Endodermal cell (in vitro differentiated cells): ENCODE measurements at regions not wholly inside any gene's neighbourhood (a gene's known extent, or its start where the extent isn't known, plus 50 kb on each side); places are given as distances from the start of the nearest gene placed in this dataset.
"Not testable (repeated sequence)": the region's sequence is repeated elsewhere in the genome, so short reads cannot be mapped to it uniquely, and the experiment has no call there.

Experiments
- DNase-seq: peaks from one replicate; pipeline ENCODE4 v3.0.0-alpha.2; 2017
- H3K27ac ChIP-seq: 2 replicates; pipeline ENCODE4 v1.5.1; 2013; ENCODE audit warnings: mild to moderate bottlenecking, low read depth, low read length, moderate library complexity
- H3K27me3 ChIP-seq: 2 replicates; pipeline ENCODE4 v1.6.1; 2013; ENCODE audit warnings: mild to moderate bottlenecking, low read length, moderate library complexity; ENCODE audit not compliant: insufficient read depth, control insufficient read depth, poor library complexity, severe bottlenecking
- H3K36me3 ChIP-seq: 2 replicates; pipeline ENCODE4 v1.7.0; 2013; ENCODE audit warnings: mild to moderate bottlenecking, low read length, moderate library complexity; ENCODE audit not compliant: control insufficient read depth, insufficient read depth
- H3K4me1 ChIP-seq: one replicate; pipeline ENCODE4 v1.7.0; 2013; ENCODE audit warnings: low read length; ENCODE audit not compliant: control insufficient read depth, insufficient read depth
- H3K4me3 ChIP-seq: 2 replicates; pipeline ENCODE4 v1.5.1; 2013; ENCODE audit warnings: mild to moderate bottlenecking, low read length, moderate library complexity
- H3K9ac ChIP-seq: 2 replicates; pipeline ENCODE4 v1.6.1; 2013; ENCODE audit warnings: mild to moderate bottlenecking, low read length, moderate library complexity; ENCODE audit not compliant: poor library complexity, severe bottlenecking; ENCODE audit errors: extremely low read depth
- H3K9me3 ChIP-seq: 2 replicates; pipeline ENCODE4 v1.6.1; 2013; ENCODE audit warnings: mild to moderate bottlenecking, low read length, moderate library complexity; ENCODE audit not compliant: control insufficient read depth
- H3K27ac Mint-ChIP-seq: 2 replicates; pipeline ENCODE4 v1.8.0; 2020; ENCODE audit warnings: mixed read lengths
- H3K27me3 Mint-ChIP-seq: 2 replicates; pipeline ENCODE4 v1.8.0; 2021; ENCODE audit warnings: mild to moderate bottlenecking, mixed read lengths; ENCODE audit not compliant: insufficient read depth
- H3K36me3 Mint-ChIP-seq: 2 replicates; pipeline ENCODE4 v1.8.0; 2020; ENCODE audit warnings: low read depth, mixed read lengths
- H3K4me1 Mint-ChIP-seq: 2 replicates; pipeline ENCODE4 v1.8.0; 2020; ENCODE audit warnings: mixed read lengths
- H3K4me3 Mint-ChIP-seq: 2 replicates; pipeline ENCODE4 v1.8.0; 2020; ENCODE audit warnings: mild to moderate bottlenecking, moderate library complexity, mixed read lengths
- H3K9me3 Mint-ChIP-seq: 2 replicates; pipeline ENCODE4 v1.8.0; 2020; ENCODE audit warnings: mild to moderate bottlenecking, mixed read lengths
- CTCF ChIP-seq: fragments of 200-600 bp; sonication (generic); conservative IDR thresholded peaks from 2 replicates; pipeline ENCODE4 v1.5.0; 2021; ENCODE audit warnings: antibody characterized with exemption, mild to moderate bottlenecking
- WGBS, 2 experiments: methylation state at CpG; one replicate each; pipeline versions ENCODE4 v1.1.5 to v1.1.7; 2013; ENCODE audit warnings: missing lambda C conversion rate in 2 of 2, mixed read lengths in 1 of 2; ENCODE audit not compliant: insufficient coverage in 1 of 2, insufficient read length in 1 of 2; 5-methylcytosine and 5-hydroxymethylcytosine counted together

- Mint-ChIP-seq H3K27ac (no peak overlapping the region), H3K4me1 (peaks cover 5% of the 10 kb centered on the region), H3K27me3 (peaks cover 9% of the 10 kb centered on the region), H3K9me3 (no peaks in the 10 kb centered on the region), H3K36me3 (no peaks in the 10 kb centered on the region), H3K4me3 (no peak overlapping the region)
- Histone ChIP-seq H3K4me3 (no peak overlapping the region), H3K9ac (no peak overlapping the region), H3K27ac (no peak overlapping the region), H3K9me3 (no peaks in the 10 kb centered on the region), H3K4me1 (no peaks in the 10 kb centered on the region), H3K36me3 (no peaks in the 10 kb centered on the region), H3K27me3 (no peaks in the 10 kb centered on the region)
- no peak for TF ChIP-seq CTCF
- DNase-seq, result peak; percentile 44
- 61 to 78% methylated on average over 4 to 11 of the region's 11 CpGs for WGBS, 2 experiments
Measured at GRCh38 chr16:5257462-5257861, 159.9 kb upstream of the EEF2KMT start.

GRCh38 chr16:5252791-5253190 is 155.2 kb upstream of the EEF2KMT start:
- Mint-ChIP-seq H3K27ac (peak overlapping the region; percentile 82), H3K36me3 (no peaks in the 10 kb centered on the region), H3K9me3 (no peaks in the 10 kb centered on the region), H3K4me3 (no peak overlapping the region), H3K4me1 (peaks cover 5% of the 10 kb centered on the region), H3K27me3 (peaks cover 9% of the 10 kb centered on the region)
- no peaks in the 10 kb centered on the region for H3K27me3 ChIP-seq
- 48 to 52% methylated on average over 6 to 7 of the region's 7 CpGs for WGBS, 2 experiments
- DNase-seq, result no peak
- no peak overlapping the region for H3K9ac ChIP-seq
- no peak overlapping the region for H3K4me3 ChIP-seq
- H3K4me1 ChIP-seq, result no peaks in the 10 kb centered on the region
- no peak for TF ChIP-seq CTCF
- no peaks in the 10 kb centered on the region for H3K36me3 ChIP-seq
- H3K27ac ChIP-seq, result no peak overlapping the region
- H3K9me3 ChIP-seq, result no peaks in the 10 kb centered on the region

- H3K9me3 ChIP-seq, H3K4me1 ChIP-seq, H3K4me3 Mint-ChIP-seq, H3K27me3 ChIP-seq, H3K27me3 Mint-ChIP-seq, H3K36me3 ChIP-seq, H3K9me3 Mint-ChIP-seq, H3K36me3 Mint-ChIP-seq, H3K27ac ChIP-seq, DNase-seq, H3K4me1 Mint-ChIP-seq, H3K4me3 ChIP-seq, H3K27ac Mint-ChIP-seq, H3K9ac ChIP-seq: not testable (repeated sequence)
- 67 to 71% methylated on average over 1 to 4 of the region's 4 CpGs for WGBS, 2 experiments
Measured at GRCh38 chr16:5247403-5247802, 149.8 kb upstream of the EEF2KMT start.

- H3K4me1 ChIP-seq, H3K4me3 ChIP-seq, H3K9me3 Mint-ChIP-seq, H3K36me3 ChIP-seq, H3K27ac Mint-ChIP-seq, H3K9me3 ChIP-seq, H3K36me3 Mint-ChIP-seq, H3K27ac ChIP-seq, H3K4me1 Mint-ChIP-seq, H3K9ac ChIP-seq: not testable (repeated sequence)
- 4% methylated on average over 9 of the region's 18 CpGs; no CpG with 5 or more reads in 1 of the 2 experiments for whole genome bisulfite sequencing, 2 experiments
- Mint-ChIP-seq H3K27me3 (peaks cover 59% of the 10 kb centered on the region), H3K4me3 (peak overlapping the region; percentile 50)
- peaks cover 30% of the 10 kb centered on the region for H3K27me3 ChIP-seq
- peak; percentile 58 for DNase-seq
Measured at GRCh38 chr16:5240278-5240626, 142.7 kb upstream of the EEF2KMT start.
